ENCODE measurements at regions not wholly inside any gene's neighbourhood (a gene's known extent, or its start where the extent isn't known, plus 50 kb on each side); places are given as distances from the start of the nearest gene placed in this dataset.

- Histone ChIP-seq H3K79me2 (ENCODE audit: insufficient read depth, low read length) (no peaks in the 10 kb centered on the region), H3K4me2 (ENCODE audit: low read depth, low read length) (no peak overlapping the region), H2AFZ (ENCODE audit: low read length) (no peak overlapping the region), H3K27ac (ENCODE audit: extremely low read length, insufficient read depth, low read length) (no peak overlapping the region), H3K36me3 (replicated peaks in 1 of 2; ENCODE audit: control insufficient read depth in 1 of 2, insufficient read depth in 2 of 2, low read length in 2 of 2) (no peaks in the 10 kb centered on the region), H3K9ac (ENCODE audit: insufficient read depth, low read depth, low read length) (no peak overlapping the region), H3K27me3 (ENCODE audit: control insufficient read depth in 1 of 2, insufficient read depth in 2 of 2, low read length in 2 of 2) (no peaks in the 10 kb centered on the region), H3K4me3 (replicated peaks in 1 of 3; ENCODE audit: insufficient read depth in 1 of 3, low read depth in 2 of 3, low read length in 3 of 3) (no peak overlapping the region), H3K4me1 (ENCODE audit: insufficient read depth, low read length) (no peaks in the 10 kb centered on the region), H3K9me3 (ENCODE audit: low read length) (no peaks in the 10 kb centered on the region), H4K20me1 (ENCODE audit: insufficient read depth, low read length) (no peaks in the 10 kb centered on the region)
- TF ChIP-seq, protein P1, sequence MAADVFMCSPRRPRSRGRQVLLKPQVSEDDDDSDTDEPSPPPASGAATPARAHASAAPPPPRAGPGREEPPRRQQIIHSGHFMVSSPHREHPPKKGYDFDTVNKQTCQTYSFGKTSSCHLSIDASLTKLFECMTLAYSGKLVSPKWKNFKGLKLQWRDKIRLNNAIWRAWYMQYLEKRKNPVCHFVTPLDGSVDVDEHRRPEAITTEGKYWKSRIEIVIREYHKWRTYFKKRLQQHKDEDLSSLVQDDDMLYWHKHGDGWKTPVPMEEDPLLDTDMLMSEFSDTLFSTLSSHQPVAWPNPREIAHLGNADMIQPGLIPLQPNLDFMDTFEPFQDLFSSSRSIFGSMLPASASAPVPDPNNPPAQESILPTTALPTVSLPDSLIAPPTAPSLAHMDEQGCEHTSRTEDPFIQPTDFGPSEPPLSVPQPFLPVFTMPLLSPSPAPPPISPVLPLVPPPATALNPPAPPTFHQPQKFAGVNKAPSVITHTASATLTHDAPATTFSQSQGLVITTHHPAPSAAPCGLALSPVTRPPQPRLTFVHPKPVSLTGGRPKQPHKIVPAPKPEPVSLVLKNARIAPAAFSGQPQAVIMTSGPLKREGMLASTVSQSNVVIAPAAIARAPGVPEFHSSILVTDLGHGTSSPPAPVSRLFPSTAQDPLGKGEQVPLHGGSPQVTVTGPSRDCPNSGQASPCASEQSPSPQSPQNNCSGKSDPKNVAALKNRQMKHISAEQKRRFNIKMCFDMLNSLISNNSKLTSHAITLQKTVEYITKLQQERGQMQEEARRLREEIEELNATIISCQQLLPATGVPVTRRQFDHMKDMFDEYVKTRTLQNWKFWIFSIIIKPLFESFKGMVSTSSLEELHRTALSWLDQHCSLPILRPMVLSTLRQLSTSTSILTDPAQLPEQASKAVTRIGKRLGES (CRISPR knock-in tag; IDR thresholded peaks at IDR 0.05; ENCODE audit: borderline replicate concordance) = no peak
- TF ChIP-seq SPEN (CRISPR knock-in tag; IDR thresholded peaks at IDR 0.05; ENCODE audit: low read depth) (no peak), ZFP62 (CRISPR knock-in tag; IDR thresholded peaks at IDR 0.05) (no peak), ZNF746 (CRISPR knock-in tag; IDR thresholded peaks at IDR 0.05) (no peak), ZNF251 (CRISPR knock-in tag; IDR thresholded peaks at IDR 0.05) (no peak), ZNF547 (CRISPR knock-in tag; IDR thresholded peaks at IDR 0.05) (no peak), KMT2A (CRISPR knock-in tag; IDR thresholded peaks at IDR 0.05) (no peak)
- in situ Hi-C loops (cut with HindIII; ENCODE audit: extremely low pct_ligation_motif_present, low pct_unique_long_range_greater_than_20kb) (no loop called here), intact Hi-C loops (cut with micrococcal nuclease; ENCODE audit: unreplicated experiment) (no loop called here)
- FAIRE-seq (no peak), DNase-seq (ENCODE audit: low spot score) (no peak), ATAC-seq (no peak)
- ChIA-PET CTCF (ENCODE audit: low intra/inter-chr PET ratio, low total read pairs) (no interaction called here), POLR2A (no interaction called here)
- BruUV-seq (replicated peaks) = no TSS peak
- WGBS (ENCODE audit: low lambda C conversion rate) = 0% methylated on average over 1 of the region's 1 CpG
Observed at GRCh38 chr12:13691598-13691997, 289.8 kb downstream of the GRIN2B start.

DNA sequence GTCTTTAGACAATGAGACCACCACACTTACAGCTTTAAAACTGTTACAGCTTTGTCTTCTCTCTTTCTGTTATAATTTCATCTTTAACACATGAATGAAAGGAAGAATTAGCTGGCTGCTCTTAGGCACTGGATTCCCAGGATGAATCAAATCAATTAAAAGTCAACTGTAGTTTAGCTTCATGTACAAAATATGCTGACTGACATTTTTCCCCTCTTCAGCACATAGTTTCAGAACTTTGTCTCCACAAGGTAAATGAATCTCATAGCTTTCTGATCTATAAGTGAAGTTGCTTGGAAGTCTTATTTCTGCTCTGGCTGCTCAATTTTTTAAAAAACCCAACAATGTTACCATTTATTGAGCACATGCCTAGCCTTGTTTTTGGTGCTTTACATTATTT, 293.8 kb downstream of the GRIN2B start:
- Histone ChIP-seq H3K9me3 (ENCODE audit: low read length) (no peaks in the 10 kb centered on the region), H2AFZ (ENCODE audit: low read length) (no peak overlapping the region), H3K27ac (ENCODE audit: extremely low read length, insufficient read depth, low read length) (no peak overlapping the region), H3K4me1 (ENCODE audit: insufficient read depth, low read length) (no peaks in the 10 kb centered on the region), H3K4me3 (replicated peaks in 1 of 3; ENCODE audit: insufficient read depth in 1 of 3, low read depth in 2 of 3, low read length in 3 of 3) (no peak overlapping the region), H3K4me2 (ENCODE audit: low read depth, low read length) (no peak overlapping the region), H3K27me3 (ENCODE audit: control insufficient read depth in 1 of 2, insufficient read depth in 2 of 2, low read length in 2 of 2) (no peaks in the 10 kb centered on the region), H3K79me2 (ENCODE audit: insufficient read depth, low read length) (no peaks in the 10 kb centered on the region), H4K20me1 (ENCODE audit: insufficient read depth, low read length) (no peaks in the 10 kb centered on the region), H3K9ac (ENCODE audit: insufficient read depth, low read depth, low read length) (no peak overlapping the region), H3K36me3 (replicated peaks in 1 of 2; ENCODE audit: control insufficient read depth in 1 of 2, insufficient read depth in 2 of 2, low read length in 2 of 2) (no peaks in the 10 kb centered on the region)
- no peak for ATAC-seq
- TF ChIP-seq DPF2 (CRISPR knock-in tag; IDR thresholded peaks at IDR 0.05; ENCODE audit: borderline replicate concordance, low read depth) (no peak), ELF3 (CRISPR knock-in tag; IDR thresholded peaks at IDR 0.05) (no peak), SMARCE1 (IDR thresholded peaks at IDR 0.05; ENCODE audit: borderline replicate concordance) (no peak), ZBTB7A (CRISPR knock-in tag; IDR thresholded peaks at IDR 0.05) (no peak), ZNF598 (CRISPR knock-in tag; IDR thresholded peaks at IDR 0.05; ENCODE audit: borderline replicate concordance) (no peak), MAFK (conservative IDR thresholded peaks at IDR 0.05 in 1 of 2, IDR thresholded peaks at IDR 0.05 in 1 of 2; ENCODE audit: low read length in 2 of 2) (peak; percentile 75 to 79), MAFF (IDR thresholded peaks at IDR 0.05; ENCODE audit: low read depth, low read length) (peak; percentile 74), MYNN (CRISPR knock-in tag; IDR thresholded peaks at IDR 0.05; ENCODE audit: low read depth) (no peak)
- TF ChIP-seq, protein P2, sequence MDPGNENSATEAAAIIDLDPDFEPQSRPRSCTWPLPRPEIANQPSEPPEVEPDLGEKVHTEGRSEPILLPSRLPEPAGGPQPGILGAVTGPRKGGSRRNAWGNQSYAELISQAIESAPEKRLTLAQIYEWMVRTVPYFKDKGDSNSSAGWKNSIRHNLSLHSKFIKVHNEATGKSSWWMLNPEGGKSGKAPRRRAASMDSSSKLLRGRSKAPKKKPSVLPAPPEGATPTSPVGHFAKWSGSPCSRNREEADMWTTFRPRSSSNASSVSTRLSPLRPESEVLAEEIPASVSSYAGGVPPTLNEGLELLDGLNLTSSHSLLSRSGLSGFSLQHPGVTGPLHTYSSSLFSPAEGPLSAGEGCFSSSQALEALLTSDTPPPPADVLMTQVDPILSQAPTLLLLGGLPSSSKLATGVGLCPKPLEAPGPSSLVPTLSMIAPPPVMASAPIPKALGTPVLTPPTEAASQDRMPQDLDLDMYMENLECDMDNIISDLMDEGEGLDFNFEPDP (CRISPR knock-in tag; conservative IDR thresholded peaks at IDR 0.05) = no peak
- intact Hi-C loops (cut with micrococcal nuclease; ENCODE audit: unreplicated experiment) = no loop called here
- DNase-seq (ENCODE audit: low spot score) = no peak
- POLR2A ChIA-PET = no interaction called here
- FAIRE-seq = no peak
- in situ Hi-C loops (cut with HindIII; ENCODE audit: extremely low pct_ligation_motif_present, low pct_unique_long_range_greater_than_20kb) = no loop called here
- CTCF ChIA-PET (ENCODE audit: low intra/inter-chr PET ratio, low total read pairs) = no interaction called here
- no TSS peak for BruUV-seq (replicated peaks)

All from HepG2 (cell line).